Motor neuron (in vitro differentiated cells): ENCODE measurements at regions not wholly inside any gene's neighbourhood (a gene's known extent, or its start where the extent isn't known, plus 50 kb on each side); places are given as distances from the start of the nearest gene placed in this dataset.
"Not testable (repeated sequence)": the region's sequence is repeated elsewhere in the genome, so short reads cannot be mapped to it uniquely, and the experiment has no call there.

Experiments
- ATAC-seq, 8 experiments: fragments of 200-7000 bp; cut with Tn5 transposase; replicated peaks in 6 of 8; 2 replicates each; pipeline ENCODE4 v1.8.0; 2021; ENCODE audit warnings: mild to moderate bottlenecking in 8 of 8, moderate library complexity in 8 of 8
- H3K27ac ChIP-seq, 2 donors: fragments of 250-450 bp; sonication (Bioruptor Pico); 2 replicates each; pipeline ENCODE4 v1.9.0; 2021; ENCODE audit warnings: antibody characterized with exemption in 2 of 2, mild to moderate bottlenecking in 2 of 2, moderate library complexity in 1 of 2
- H3K4me1 ChIP-seq, 2 donors: fragments of 250-450 bp; sonication (Bioruptor Pico); replicated peaks in 1 of 2; 2 replicates each; pipeline ENCODE4 v1.6.1; 2021; ENCODE audit warnings: antibody characterized with exemption in 2 of 2, mild to moderate bottlenecking in 2 of 2, moderate library complexity in 1 of 2
- H3K4me3 ChIP-seq, 5 donors: fragments of 250-450 bp; sonication (Bioruptor Pico); 2 replicates each; pipeline ENCODE4 v1.9.0; 2021; ENCODE audit warnings: antibody characterized with exemption in 5 of 5, mild to moderate bottlenecking in 5 of 5, moderate library complexity in 4 of 5
- WGBS, 10 experiments: fragments of 450-650 bp; shearing (Covaris generic); methylation state at CpG; one replicate each; pipeline ENCODE4 v1.0.0; 2022; 5-methylcytosine and 5-hydroxymethylcytosine counted together
- in situ Hi-C, 9 experiments: fragments of 400-800 bp; cut with MboI; loops; one replicate each; pipeline ENCODE4 v1.15.0; 2021; ENCODE audit warnings: low sequenced_read_pairs in 9 of 9, low pct_unique_long_range_greater_than_20kb in 2 of 9; ENCODE audit not compliant: unreplicated experiment in 9 of 9

DNA sequence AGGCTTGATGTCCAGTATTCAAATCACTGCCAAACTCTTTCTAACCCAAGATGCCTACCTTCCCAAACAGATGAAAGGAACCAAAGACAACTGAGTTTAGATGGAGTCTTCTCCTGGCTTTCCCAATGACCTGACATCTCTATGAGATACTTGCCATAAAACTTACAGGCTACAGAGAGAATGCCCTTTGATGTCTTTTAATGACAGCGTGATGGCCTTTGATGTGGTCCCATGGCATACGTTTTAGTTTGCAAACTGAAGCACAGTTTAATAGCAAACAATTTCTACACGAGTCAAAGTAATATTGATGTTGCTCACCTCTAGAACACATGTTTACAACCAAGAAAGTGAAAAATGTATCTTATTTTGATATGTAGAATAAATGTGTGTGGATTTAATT is 73.2 kb downstream of the ZIC4 start:
- no peak overlapping the region for H3K27ac ChIP-seq
- no peaks in the 10 kb centered on the region for H3K4me1 ChIP-seq
- in situ Hi-C loops = no loop called here
- H3K4me3 ChIP-seq = no peak overlapping the region
- WGBS, 10 experiments = 15 to 83% (median 38%) methylated on average over 1 to 3 of the region's 3 CpGs; no CpG with 5 or more reads in 2 of the 10 experiments
- no peak for ATAC-seq

DNA sequence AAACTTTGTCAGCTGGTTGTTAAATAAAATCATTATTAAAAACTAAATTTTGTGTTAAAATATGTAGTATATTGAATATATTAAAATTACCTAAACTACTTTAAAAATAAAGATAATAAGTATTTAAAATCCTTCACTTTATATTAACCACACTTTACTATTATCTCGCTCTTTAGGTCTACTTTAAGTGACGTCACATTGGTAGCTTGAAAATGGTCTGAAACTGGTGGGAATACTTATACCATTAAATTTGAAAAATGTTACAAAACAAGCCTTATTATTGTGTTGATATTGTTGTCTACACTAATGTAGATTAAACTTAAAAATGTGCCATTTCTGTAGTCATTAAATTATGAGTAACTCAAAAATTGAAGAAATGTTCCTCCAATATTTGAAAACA is 77.6 kb downstream of the ZIC4 start:
- H3K4me3 ChIP-seq = no peak overlapping the region
- no peak overlapping the region for H3K27ac ChIP-seq
- ATAC-seq = no peak
- H3K4me1 ChIP-seq = no peaks in the 10 kb centered on the region
- WGBS, 10 experiments = 63 to 100% (median 94%) methylated on average over 2 of the region's 2 CpGs; no CpG with 5 or more reads in 2 of the 10 experiments
- in situ Hi-C loops = no loop called here

DNA sequence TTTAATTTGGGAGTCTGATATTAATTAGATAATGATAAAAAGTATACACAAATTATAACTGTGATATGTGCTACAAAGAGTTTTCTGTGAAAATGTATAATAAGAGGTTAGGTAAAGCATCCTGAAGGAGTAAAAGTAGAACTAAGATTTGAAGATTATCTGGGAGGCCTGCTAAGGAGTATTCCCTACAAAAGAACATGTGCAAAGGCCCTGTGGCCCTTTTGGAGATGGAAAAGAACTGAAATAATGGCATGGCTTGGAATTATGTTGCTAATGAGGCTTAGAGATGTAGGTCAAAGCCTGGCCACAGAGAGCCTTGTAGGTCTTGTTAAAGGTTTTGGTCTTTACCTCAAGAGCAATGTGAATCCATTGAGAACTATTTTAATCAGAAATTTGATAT is 82.0 kb downstream of the ZIC4 start:
- Histone ChIP-seq H3K4me3 (no peak overlapping the region), H3K27ac (no peak overlapping the region), H3K4me1 (no peaks in the 10 kb centered on the region)
- in situ Hi-C loops = no loop called here
- ATAC-seq = no peak

DNA sequence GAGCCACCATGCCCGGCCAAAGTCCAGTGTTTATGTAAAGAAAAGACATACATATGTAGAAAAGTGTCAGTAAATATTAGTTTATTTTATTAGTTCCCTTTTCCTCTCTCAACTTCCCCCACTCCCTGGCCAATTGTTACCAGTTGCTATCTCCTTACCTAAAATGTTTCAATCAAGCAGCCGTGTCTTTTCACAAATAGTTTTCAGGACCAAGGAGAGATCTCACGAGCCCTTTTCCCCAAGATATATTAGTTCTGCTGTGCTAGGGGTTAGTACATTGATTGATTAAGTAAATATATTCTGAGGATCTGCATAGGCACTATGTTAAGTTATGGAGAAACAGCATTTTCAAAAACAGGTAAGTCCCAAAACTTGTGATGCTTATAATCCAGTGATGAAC is 87.4 kb downstream of the ZIC4 start:
- WGBS, 10 experiments = 20 to 100% (median 64%) methylated on average over 1 to 3 of the region's 3 CpGs; no CpG with 5 or more reads in 2 of the 10 experiments
- Histone ChIP-seq H3K4me3 (no peak overlapping the region), H3K4me1 (no peaks in the 10 kb centered on the region), H3K27ac (no peak overlapping the region)
- in situ Hi-C loops = no loop called here
- ATAC-seq = no peak

DNA sequence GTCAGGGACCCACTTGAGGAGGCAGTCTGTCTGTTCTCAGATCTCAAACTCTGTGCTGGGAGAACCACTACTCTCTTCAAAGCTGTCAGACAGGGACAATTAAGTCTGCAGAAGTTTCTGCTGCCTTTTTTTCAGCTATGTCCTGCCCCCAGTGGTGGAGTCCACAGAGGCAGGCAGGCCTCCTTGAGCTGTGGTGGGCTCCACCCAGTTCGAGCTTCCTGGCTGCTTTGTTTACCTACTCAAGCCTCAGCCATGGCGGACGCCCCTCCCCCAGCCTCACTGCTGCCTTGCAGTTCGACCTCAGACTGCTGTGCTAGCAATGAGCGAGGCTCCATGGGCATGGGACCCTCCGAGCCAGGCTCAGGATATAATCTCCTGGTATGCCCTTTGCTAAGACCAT is 89.3 kb downstream of the ZIC4 start:
- H3K27ac ChIP-seq, H3K4me3 ChIP-seq, in situ Hi-C loops, ATAC-seq, H3K4me1 ChIP-seq: not testable (repeated sequence)
- WGBS, 10 experiments = 54% methylated on average over 4 of the region's 6 CpGs; no CpG with 5 or more reads in 9 of the 10 experiments

DNA sequence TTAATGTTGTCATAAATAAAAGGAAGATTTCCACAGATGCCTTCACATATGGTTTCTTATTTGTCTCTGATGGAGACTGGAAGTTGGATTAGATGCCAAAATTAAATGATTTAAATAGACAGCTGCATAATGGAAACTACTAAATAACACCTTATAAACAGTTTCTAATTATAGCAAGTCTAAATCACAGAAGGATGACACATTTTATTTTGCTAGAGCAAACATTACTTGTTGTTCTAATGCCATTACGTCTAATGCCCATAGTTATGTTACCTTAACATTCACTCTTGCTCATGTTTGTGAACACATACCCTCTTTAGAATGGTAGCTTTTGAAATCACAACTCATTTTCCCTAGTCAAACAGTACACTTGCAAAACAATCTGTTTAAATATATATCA is 92.8 kb downstream of the ZIC4 start:
- no peaks in the 10 kb centered on the region for H3K4me1 ChIP-seq
- WGBS, 10 experiments = 57 to 100% (median 80%) methylated on average over 1 of the region's 1 CpG; no CpG with 5 or more reads in 3 of the 10 experiments
- H3K4me3 ChIP-seq = no peak overlapping the region
- H3K27ac ChIP-seq = no peak overlapping the region
- in situ Hi-C loops = no loop called here
- ATAC-seq = no peak

DNA sequence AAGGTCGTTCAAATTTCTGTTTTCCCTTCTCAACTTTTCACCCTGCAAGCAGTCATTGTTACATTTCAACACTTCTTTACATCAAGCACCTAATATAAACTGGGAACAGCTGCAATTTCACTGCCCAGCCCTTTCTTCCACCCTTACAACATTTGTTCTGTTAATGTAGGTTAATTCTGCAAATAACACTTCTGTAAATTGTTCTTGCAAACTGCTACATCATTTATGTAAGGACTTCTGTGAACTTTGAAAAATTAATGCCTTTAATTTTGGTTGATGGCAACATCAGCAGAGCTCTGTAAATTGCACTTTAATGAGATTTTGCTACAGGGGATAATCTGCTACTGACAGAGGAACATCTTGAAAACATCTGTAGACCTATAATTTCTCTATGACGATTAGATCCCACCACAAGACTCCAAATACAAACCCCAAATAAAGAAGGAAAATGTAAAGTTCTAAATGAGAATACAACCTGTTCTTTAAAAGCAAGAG is 93.5 kb downstream of the ZIC4 start:
- no peak for ATAC-seq
- no peak overlapping the region for H3K4me3 ChIP-seq
- whole genome bisulfite sequencing, 10 experiments = 0 to 70% (median 43%) methylated on average over 1 to 2 of the region's 2 CpGs; no CpG with 5 or more reads in 1 of the 10 experiments
- H3K4me1 ChIP-seq = no peaks in the 10 kb centered on the region
- in situ Hi-C loops = no loop called here
- no peak overlapping the region for H3K27ac ChIP-seq

DNA sequence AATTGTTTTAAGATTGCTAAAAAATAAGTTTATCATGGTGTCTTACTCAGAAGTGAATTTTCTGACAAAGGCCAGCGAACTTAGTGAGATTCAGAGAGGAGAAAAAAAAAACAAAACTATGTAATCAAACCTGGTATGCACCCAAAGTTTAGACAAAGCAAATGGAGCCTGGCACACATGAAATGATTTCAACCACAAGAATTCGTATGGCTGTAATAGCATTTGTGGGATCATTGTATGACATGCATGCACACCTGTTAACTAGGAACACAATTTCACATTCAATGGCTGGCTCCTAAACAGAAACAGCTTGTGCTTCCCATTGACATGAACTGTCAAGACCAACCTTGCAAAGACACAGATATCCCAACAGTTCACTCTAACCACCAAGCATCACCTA is 94.6 kb downstream of the ZIC4 start:
- WGBS, 10 experiments = 42 to 100% (median 82%) methylated on average over 1 to 2 of the region's 2 CpGs; no CpG with 5 or more reads in 2 of the 10 experiments
- Histone ChIP-seq H3K27ac (no peak overlapping the region), H3K4me3 (no peak overlapping the region), H3K4me1 (no peaks in the 10 kb centered on the region)
- ATAC-seq = no peak
- in situ Hi-C loops = no loop called here

DNA sequence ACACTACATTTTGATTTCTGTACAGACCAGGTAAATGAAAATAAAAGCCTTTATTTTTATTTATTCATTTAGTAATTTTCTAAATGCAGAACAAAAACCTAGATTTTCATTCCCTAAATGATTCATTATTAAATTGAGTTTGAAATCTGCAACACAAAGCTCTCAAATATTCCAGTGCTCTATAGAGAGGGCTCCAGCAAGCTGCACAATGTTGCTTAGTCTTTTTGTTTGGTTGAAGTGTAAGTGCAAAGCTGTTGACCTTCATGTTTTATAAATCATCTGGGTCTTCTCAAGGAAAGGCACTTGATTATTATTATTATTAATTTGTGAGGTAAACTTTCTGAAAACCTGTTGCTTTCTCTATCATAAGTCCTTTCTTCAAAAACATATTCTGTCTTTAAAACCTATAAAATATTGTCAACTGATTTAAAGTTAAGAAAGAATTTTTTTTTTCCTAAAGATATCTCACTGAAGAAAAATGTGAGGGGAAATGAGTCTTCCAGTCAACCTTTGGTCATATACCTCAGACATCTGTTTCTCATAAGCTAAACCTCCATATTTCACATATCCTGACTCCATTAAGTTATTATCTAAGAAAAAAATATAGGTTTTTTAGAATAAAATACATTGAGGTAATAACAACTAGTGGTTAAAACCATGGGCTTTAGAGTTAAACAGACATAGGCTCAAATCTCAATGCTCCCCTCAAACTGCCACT is 100.7 kb downstream of the ZIC4 start:
- no peak for ATAC-seq
- Histone ChIP-seq H3K27ac (no peak overlapping the region), H3K4me3 (no peak overlapping the region), H3K4me1 (no peaks in the 10 kb centered on the region)
- in situ Hi-C loops = no loop called here

DNA sequence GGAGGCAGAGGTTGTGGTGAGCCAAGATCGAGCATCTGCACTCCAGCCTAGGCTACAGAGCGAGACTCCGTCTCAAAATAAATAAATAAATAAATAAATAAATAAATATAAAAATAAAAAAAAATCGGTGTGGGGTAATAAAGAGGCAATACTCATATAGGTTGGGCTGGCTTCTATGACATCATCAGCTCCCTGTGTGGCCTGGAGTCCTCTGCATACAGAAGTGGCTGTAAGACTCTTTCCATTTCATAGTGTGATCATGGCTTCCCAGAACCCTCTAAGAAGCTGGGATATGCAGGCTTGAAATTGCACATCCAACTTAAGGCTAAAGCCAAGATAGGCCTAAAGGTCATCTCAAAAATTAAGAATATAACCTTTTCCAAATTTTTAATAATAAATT is 101.6 kb downstream of the ZIC4 start:
- peak in 3 of 8 experiments; percentile 31 to 48 (median 40) for ATAC-seq
- WGBS, 10 experiments = 33 to 100% (median 81%) methylated on average over 1 to 4 of the region's 4 CpGs; no CpG with 5 or more reads in 3 of the 10 experiments
- in situ Hi-C loops = no loop called here
- no peak overlapping the region for H3K27ac ChIP-seq
- no peaks in the 10 kb centered on the region for H3K4me1 ChIP-seq
- no peak overlapping the region for H3K4me3 ChIP-seq

DNA sequence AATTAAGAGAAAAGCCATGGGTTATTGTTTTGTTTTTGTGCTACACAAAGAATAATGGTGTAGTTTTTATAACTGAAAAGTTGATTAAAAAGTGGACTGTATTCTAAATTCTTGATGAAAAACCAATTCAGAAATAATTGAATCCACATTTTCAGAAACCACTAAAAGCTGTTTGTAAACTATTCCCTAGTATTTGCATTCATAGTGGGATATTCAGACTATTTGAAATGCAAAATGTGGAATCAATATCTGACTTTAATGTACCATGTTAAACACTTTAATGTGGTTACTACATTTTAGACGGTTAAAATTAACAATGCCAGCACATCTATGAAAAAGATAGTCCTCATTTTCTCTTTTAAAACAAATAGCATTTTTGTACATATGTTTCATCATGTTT is 104.6 kb downstream of the ZIC4 start:
- in situ Hi-C loops = no loop called here
- WGBS, 10 experiments = 0 to 100% (median 88%) methylated on average over 1 of the region's 1 CpG; no CpG with 5 or more reads in 1 of the 10 experiments
- Histone ChIP-seq H3K4me1 (peaks cover 4 to 9% of the 10 kb centered on the region in 2 donors), H3K27ac (no peak overlapping the region), H3K4me3 (no peak overlapping the region)
- no peak for ATAC-seq

DNA sequence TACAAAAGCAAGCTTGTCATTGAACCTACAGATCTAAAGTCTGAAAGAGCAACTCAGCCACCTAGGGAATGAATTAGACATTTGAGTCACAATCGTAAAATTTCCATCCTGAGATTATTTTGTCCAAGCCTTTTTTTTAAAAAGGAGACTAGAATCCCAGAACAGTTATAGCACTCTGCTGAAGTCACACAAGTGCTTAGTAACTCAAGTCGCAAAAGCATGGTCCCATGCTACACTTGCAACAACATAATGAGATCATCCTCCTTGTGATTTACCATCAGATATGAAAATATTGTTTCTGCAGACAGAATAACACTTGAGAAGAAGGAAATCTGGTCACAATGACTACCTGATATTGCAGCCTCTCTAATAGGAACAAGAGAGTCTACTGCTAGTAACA is 106.7 kb downstream of the ZIC4 start:
- peaks cover 4 to 9% of the 10 kb centered on the region in 2 donors for H3K4me1 ChIP-seq
- no peak for ATAC-seq
- 57 to 100% (median 75%) methylated on average over 1 to 2 of the region's 2 CpGs; no CpG with 5 or more reads in 3 of the 10 experiments for WGBS, 10 experiments
- no peak overlapping the region for H3K4me3 ChIP-seq
- no peak overlapping the region for H3K27ac ChIP-seq
- in situ Hi-C loops = no loop called here

DNA sequence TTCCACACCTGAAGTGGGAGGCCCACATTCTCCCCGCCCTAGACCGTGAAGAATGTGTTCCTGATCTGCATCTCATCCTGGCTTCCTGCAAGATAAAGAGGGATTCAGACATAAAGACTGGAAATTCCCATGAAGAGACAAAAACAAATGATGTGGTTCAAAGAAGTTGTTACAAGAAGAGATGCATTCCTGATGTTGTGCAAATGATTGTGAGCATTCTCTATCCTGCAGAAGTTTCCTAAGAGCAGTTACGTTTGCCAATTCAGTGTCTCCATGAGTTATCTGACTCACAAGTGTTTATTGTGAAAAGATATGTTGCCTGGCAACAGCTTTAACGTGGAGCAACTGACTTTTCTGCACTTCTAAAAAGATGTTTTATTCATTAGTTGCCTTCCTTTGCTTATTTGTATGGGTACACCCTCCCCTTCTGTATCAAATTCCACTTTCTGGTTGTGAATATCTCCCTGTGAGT is 107.8 kb downstream of the ZIC4 start:
- H3K4me3 ChIP-seq = no peak overlapping the region
- ATAC-seq = peak; percentile 86 to 97 (median 92)
- H3K4me1 ChIP-seq = peaks cover 4 to 9% of the 10 kb centered on the region in 2 donors
- in situ Hi-C loops = no loop called here
- no peak overlapping the region for H3K27ac ChIP-seq
- 0 to 40% (median 8%) methylated on average over 1 to 4 of the region's 4 CpGs; no CpG with 5 or more reads in 1 of the 10 experiments for WGBS, 10 experiments
